Head of caudate nucleus (tissue), 42 donors: ENCODE measurements at regions not wholly inside any gene's neighbourhood (a gene's known extent, or its start where the extent isn't known, plus 50 kb on each side); places are given as distances from the start of the nearest gene placed in this dataset.
A peak's percentile ranks its signal among the peaks of the same experiment; 100 is the strongest.

Source experiments
- DNase-seq, 42 donors: peaks; one replicate each; pipeline versions ENCODE4 v3.0.0 to v3.0.0-alpha.2; 2020 to 2021; ENCODE audit warnings: mixed read lengths in 7 of 42
- intact Hi-C: fragments of 100-400 bp; cut with DNase I; formaldehyde crosslinking; loops from one replicate; pipeline ENCODE4 v1.15.0; 2022

DNA sequence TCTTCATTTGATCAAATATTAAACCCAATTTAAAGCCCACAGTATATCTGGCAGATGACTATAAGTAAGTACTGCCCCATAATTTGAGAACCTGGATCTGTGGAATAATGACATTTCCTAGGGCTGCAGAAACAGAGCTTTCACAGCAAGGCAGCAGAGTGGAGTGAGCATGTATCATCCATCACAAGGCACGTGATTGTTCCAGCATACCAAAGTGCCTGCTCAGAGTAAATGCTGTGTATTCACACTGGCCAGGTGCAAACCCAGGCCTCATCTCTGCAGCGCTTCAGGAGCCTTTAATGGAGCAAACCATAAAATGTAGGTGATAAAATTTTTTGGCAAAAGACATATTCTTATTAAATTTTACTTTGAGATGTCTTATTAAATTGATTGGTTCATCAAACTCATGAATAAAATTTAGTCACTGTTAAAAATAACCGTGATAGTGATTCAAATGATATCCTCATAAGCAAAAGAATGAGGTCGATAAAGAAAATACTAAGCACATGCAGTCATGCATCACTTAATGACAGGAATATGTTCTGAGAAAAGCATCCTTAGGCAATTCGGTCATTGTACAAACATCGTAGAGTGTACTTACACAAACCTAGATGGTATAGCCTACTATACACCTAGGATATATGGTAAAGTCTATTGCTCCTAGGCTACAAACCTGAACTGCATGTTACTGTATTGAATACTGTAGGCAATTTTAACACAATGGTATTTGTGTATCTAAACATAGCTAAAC is 99.3 kb upstream of the SLC24A5 start:
- no peak for DNase-seq

DNA sequence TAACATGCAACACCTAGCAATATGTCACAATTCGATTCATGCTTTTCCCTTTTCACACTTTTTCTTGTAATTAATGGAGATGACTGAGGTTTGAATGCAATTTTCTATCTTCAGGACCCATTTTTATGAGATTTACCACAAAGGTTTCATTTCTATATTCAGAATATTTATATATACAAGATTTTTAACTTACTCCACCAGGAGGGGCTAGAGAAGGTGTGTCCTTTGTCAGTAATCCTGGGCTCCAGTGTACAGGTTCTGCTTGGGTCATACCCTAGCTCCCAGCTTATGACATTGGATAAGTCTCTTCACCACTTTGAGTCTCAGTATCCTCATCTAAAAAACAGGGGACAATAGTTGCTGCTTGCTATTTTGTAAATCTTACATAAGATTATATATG is 95.7 kb upstream of the SLC24A5 start:
- no peak for DNase-seq

More for the DNA sequence above, 99.3 kb upstream of the SLC24A5 start:
- intact Hi-C loops = no loop called here

DNA sequence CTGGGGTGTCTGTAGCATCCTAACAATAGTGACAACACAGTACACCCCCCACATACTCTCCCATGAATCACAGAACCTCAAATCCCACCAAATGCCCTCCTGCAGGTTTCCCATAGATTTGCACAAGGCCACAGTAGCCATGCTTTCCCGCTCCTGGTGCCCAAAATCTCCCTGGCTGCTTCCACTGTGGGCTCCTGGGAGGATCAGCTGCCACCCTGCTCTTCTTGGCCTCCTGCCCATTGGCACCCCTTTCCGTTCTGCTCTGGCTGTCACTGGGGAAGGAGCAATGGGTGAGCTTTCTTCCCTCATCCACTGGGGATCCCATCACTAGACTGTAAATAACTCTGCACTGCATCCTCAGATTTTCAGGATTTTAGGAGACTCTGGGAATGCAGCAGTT is 92.1 kb upstream of the SLC24A5 start:
- no peak for DNase-seq
- intact Hi-C loops = no loop called here

More for the DNA sequence above, 95.7 kb upstream of the SLC24A5 start:
- intact Hi-C loops = no loop called here

DNA sequence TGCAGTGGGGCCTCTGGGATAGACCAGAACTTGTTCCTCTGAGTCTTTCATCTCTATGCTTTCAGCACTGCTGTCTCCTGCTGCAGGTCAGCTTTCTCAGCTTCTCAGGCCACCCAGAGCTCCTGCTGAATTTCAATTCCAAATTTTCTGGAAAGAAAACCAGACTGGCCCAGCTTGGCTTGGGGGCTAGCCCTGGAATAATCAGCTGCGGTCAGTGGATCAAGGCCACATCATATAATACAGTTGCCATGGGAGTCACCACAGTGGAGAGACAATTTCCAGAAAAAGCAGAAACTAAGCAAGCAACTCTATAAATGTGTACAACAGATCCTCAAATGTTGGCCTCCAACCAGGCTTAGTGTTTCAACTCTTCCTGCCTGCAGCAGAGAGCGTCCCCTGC is 91.1 kb upstream of the SLC24A5 start:
- peak in 17 of 42 donors; percentile 2 to 55 (median 37) for DNase-seq
- intact Hi-C loops = no loop called here

DNA sequence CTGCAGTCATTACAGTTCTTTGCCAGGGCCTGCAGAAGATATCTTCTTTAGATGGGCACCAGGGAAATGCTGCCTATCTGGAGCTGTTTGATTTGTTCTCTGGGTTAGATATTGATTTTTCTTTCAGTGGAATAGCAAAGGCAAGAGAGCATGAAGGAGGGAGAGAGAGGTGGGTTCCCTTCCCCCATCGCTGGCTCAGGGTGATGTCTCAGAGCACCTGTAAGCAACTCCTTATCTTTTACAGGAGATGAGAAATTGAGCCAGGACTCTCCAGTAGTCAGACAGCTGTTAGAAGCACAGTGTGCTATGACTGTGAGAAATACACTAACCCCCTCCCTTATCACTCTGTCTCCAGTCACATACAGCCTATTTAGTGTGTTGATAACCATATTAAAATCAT is 89.3 kb upstream of the SLC24A5 start:
- intact Hi-C loops = no loop called here
- DNase-seq = no peak

DNA sequence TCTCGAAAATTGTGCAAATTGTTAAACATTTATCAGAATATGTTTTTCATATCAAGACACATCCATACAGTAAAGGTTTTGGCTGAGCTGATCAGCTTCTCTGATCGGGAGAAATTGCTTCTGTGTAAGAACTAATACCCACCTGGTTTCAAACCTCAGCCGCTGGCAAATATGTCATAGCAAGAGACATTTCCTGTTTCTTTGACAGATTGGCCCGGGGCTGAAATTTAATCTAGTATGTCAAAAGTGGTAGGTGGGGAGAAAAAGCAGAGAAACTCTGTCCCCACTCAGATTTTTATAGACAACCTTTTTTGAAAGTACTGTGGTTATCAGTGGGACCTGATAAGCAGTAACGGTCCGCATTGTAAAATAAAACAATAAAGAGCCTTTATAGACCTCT is 88.8 kb upstream of the SLC24A5 start:
- no peak for DNase-seq
- intact Hi-C loops = no loop called here

DNA sequence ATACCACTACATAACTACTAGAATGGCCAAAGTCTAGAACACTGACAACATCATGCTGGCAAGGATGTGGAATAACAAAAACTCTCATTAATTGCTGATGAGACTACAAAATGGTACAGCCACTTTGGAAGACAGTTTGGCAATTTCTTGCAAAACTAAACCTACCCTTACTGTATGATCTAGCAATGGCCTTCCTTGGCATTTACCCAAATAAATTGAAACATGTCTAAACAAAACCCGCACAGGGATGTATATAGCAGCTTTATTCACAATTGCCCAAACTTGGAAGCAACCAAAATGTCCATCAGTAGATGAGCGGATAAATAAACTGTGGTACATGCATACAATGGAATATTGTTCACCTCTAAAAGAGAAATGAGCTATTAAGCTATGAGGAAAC is 87.9 kb upstream of the SLC24A5 start:
- intact Hi-C loops = no loop called here
- DNase-seq = no peak

DNA sequence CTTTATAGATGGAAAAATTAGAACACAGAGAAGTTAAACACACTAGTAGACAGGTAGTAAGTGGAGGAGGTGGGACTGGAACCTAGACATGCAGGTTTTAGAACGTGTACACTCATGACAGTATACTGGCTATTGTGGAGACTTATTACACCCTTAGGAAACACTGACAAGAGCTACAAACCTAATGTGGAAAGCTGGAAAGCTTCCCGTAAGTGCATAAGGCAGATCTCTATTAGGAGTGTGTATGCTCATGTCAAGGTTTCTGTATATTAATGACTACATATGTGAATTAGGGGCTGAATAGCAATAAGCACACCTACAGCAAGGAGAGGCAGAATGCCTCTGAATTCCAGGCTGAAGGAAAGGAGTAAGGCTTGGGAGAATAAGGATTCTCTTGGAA is 82.6 kb upstream of the SLC24A5 start:
- intact Hi-C loops = no loop called here
- no peak for DNase-seq

DNA sequence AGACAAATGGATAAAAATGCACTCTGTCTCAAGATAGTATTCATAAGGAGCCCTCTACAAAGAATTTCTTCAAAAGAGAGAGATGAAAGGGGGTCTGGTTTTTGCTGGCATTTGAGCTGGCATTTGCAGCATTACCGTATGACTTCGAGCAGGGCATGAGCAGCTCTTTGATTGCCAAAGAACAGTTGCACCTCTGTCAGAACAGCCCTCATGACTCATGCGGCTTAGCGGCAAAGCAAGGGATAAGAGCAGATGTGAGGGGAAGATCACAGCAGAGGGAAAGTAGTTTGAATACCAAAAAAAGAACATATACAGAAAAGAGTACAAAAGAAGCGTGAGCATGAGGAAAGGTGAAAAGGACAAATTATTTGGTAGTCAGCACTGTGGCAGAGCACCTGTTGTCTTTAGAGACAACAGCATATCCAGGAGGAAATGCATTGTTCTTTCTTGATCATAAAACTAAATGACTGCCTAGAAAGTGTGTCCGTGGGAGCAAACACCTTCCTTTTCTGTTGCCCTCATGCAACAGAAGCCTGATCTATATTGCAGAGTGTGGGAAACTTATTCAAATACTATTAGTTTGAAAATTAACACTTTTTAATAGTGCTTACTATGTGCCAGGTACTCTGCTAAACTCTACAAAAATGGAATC is 80.5 kb upstream of the SLC24A5 start:
- intact Hi-C loops = no loop called here
- DNase-seq = peak in 35 of 42 donors; percentile 10 to 77 (median 38)

DNA sequence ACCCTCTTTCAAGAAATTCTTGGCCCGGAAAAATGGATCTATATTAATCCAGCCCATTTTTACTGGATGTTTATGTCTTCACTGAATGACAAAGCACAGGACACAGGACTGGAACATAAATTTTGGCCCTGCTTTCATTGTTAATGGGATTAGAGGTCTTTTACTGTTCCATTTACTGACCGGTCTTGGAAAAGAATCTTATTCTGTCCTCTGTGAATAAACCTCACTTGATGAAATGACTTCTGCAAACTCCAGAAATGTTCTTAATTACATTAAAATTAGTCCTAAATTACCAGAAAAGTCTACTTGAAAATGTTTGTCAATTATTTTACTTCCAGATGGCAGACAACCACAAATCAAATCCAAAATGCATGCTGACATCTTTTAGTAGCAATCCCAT is 79.3 kb upstream of the SLC24A5 start:
- DNase-seq = no peak
- intact Hi-C loops = no loop called here

DNA sequence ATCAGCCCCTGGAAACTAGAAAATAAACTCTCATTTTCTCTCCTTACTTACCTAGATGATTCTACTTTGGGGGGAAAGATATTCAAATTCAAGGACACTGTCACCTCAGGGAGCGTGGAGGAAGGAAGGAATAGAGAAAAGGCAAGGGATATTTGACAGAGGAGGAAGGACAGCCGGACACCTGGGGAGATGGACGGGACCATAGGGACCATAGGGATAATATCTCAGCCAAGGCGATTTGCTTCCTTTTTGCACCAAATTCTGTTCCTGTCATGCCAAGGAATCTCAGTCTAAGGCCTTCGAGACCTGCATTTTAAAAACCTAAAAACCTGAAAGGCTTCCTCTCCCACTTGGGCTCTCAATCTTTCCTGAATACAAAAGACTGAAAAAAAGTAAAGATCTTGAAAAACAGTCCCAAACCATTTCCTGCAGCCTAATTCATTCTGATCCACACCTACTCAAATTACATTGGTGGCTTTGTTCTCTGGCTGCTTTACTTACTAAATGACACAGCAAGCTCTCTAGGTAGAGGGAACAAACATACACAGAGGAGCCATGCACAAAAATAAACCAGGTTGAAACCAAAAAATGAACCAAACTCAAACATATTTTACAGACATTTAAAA is 73.9 kb upstream of the SLC24A5 start:
- DNase-seq = no peak
- intact Hi-C loops = no loop called here

DNA sequence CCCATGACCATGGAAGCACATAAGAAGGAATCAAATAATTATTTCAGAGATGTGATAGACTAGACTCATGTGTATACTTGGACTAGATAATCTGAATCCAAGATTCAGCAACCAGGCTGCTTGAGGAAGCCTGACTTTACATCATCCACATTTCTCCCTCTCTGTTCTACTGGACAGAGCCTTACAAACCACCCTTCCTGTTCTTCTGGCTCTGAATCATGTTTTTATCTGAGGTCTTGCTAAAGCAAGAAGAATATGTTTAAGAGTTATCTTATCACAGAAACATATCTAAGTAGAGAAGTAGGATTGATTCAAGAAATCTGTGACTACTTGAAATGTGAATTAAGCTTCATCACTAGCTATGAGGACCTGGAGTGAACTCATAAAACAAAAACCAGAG is 71.1 kb upstream of the SLC24A5 start:
- intact Hi-C loops = no loop called here
- no peak for DNase-seq

DNA sequence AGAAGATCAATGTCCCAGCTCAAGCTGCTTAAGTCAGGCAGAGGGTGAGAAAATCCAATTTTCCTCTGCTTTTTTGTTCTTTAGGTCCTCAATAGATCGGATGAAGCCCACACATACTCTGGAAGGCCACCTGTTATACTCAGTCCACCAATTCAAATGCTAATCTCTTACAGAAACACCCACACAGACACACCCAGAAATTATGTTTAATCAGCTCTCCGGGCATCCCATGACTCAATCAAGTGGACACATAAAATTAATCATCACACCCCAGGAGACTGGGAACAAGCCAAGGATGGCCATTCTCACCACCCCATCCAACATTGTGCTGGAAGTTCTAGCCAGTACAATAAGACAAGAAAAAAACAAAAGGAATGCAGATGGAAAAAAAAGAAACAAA is 67.8 kb upstream of the SLC24A5 start:
- DNase-seq = no peak
- intact Hi-C loops = no loop called here

DNA sequence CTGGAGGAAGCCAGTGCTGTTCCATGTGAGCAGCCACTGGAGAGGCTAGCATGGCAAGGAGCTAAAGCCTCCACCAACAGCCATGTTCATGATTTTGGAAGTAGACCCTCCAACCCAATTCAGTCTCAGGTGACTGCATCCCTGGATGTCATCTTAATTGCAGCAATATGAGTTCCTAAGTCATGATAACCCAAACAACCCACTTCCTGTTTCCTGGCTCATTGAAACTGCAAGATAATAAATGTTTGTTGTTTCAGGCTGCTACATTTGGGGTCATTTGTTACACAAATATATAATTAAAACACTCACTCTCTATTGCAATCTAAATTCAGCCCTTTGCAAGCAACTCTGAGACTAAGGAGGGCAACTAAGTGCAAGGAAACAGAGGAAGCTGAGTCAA is 62.4 kb upstream of the SLC24A5 start:
- intact Hi-C loops = no loop called here
- DNase-seq = no peak

DNA sequence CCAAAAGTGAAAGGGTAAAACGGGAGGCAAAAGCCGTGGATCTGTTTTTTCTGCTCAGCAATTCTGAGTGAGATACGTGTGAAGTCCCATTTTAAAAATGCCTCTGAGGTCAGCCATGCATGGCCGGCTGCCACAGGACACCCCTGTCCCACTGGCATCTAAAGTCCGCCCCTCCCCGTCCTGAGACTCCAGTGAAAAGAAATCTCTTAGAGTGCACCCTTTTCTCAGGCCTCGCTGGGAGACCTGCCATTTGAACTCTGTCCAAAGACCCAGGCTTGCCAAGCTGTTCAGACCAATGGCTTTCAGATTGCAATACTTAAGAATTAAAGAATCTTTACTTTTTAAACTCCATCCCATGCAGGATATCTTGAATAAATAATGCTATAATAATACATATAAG is 61.0 kb upstream of the SLC24A5 start:
- DNase-seq = peak; percentile 15 to 82 (median 50)
- intact Hi-C loops = no loop called here

DNA sequence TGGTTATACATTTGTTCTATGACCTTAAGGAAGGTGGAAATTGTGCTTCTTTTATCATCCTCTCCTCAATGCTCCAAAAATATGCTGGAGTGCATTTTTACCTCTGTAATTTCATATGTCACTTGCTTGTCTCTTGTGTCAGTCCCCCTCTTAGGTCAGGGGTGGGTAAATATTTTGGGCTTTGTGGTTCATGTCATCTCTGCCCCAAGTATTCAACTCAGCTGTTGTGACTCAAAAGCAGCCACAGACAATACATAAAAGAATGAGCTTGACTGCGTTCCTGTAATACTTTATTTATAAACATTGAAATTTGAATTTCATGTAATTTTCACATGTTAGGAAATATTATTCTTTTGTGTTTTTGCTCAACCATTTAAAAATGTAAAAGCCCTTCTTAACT is 60.4 kb upstream of the SLC24A5 start:
- intact Hi-C loops = no loop called here
- no peak for DNase-seq

DNA sequence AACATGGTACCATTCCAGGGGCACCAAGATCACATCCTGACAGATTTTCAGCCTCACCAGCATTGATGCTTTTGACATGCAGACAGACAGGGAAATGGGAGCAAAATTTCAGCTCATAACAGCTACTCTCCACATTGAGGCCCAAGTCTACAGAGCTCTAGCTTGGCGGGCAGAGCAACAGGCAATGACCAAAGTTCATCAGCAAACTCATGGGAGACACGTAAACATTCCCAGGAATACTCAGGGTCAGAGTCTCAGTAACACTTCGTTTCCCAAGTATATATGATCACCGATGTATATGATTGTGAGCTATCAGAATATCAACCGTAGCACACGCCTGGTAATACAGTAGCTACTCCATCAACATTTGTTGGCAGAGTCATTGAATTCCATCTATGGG is 59.2 kb upstream of the SLC24A5 start:
- intact Hi-C loops = no loop called here
- no peak for DNase-seq

DNA sequence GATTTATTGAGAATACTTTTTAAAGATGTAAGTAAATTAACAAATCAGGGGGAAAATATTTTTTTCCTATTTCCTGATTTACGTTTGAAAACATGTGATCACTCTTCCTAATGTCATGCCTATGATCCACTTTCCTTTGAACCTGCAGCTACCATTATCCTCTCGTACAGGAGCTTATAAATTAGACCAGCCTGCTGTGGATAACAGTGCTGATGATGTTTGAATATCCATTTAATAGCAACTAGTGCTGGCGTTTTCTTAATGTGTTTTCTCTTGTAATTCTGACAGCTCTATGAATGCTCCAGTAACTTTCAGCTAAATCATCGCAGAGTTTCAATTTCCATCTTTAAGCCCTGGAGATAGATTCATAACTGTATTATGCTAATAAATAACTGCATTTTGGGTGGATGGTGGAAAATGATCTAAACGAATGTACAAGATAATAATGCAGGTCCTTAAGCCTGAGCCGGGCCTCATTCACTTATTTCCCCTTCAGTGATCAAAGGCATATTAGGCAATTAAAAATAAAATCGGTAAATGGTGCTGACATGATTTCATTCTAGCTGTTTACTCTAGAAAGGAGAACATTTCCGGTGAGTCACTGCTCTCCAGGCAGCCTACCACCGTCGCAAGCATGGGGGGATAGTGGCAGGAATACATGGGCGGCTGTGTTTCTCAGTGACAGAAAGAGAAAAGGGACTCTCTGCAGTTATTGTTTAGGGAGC is 58.5 kb upstream of the SLC24A5 start:
- intact Hi-C loops = no loop called here
- peak in 3 of 42 donors; percentile 13 to 65 (median 25) for DNase-seq

DNA sequence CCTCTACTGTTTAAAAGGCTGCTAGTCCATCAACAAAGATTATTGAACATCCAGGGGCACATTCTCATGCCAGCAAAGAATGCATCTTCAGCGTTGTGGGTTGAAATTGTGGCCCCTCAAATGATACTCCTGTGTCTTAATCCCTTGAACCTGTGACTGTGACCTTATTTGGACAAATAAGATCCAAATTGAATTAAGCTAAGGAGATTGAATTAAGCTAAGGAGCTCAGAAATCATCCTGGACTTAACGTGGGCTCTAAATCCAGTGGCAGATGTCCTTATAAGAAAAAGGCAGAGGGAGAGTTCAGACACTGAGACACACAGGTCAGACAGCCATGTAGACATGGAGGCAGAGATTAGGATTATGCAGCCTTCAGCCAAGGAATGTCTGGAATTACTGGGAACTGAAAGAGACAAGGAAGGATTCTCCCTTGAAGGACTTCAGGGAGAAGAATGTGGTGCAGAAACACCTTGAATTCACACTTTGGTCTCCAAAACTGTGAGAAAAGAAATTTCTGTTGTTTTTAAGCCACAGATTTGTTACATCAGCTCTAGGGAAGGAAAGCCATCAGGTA is 57.3 kb upstream of the SLC24A5 start:
- DNase-seq = no peak
- intact Hi-C loops = no loop called here

DNA sequence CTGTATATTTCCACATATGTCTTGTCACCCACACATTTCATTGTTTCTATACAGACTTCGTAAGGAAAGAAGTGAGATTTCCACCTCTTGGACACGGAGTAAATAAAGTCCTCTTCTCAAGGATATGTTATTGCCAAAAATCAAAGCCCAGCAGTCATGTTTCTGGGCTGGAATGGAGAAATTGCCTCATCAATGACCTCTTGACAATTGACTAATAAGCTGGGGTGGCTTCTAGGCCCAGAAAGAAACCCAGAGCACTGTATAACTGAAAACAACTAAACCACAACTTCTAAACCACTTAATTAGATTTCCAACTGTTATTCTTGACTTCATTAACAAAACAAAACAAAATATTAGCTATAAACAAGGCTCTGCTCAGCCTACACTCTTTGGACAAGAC is 56.4 kb upstream of the SLC24A5 start:
- DNase-seq = no peak
- intact Hi-C loops = no loop called here
